ENCODE measurements at regions not wholly inside any gene's neighbourhood (a gene's known extent, or its start where the extent isn't known, plus 50 kb on each side); places are given as distances from the start of the nearest gene placed in this dataset.

- TF ChIP-seq CTCF (IDR thresholded peaks at IDR 0.05) (no peak), POLR2A (IDR thresholded peaks at IDR 0.05) (no peak)
These were observed 1042.7 kb downstream of the MCTP2 start for GRCh38 chr15:95274101-95274500.

Measured in body of pancreas (tissue), 4 donors.